CD14-positive monocyte (primary cell): ENCODE measurements at regions not wholly inside any gene's neighbourhood (a gene's known extent, or its start where the extent isn't known, plus 50 kb on each side); places are given as distances from the start of the nearest gene placed in this dataset.

Experiments
- DNase-seq, 3 donors: peaks; one replicate each; pipeline ENCODE4 v3.0.0-alpha.2; 2011 to 2022
- H2AFZ ChIP-seq: 2 replicates; pipeline ENCODE4 v1.6.0; 2012; ENCODE audit warnings: mild to moderate bottlenecking, low read depth, low read length, inconsistent platforms; ENCODE audit not compliant: insufficient read depth, poor library complexity, severe bottlenecking
- H3K27ac ChIP-seq, 2 donors: 1 replicate in 1 of 2; 2 replicates in 1 of 2; pipeline ENCODE4 v1.5.1; 2012 to 2013; ENCODE audit warnings: low read length in 2 of 2, control low read depth in 1 of 2, inconsistent platforms in 1 of 2, low read depth in 1 of 2, mild to moderate bottlenecking in 1 of 2
- H3K27me3 ChIP-seq, 2 donors: one replicate each; pipeline versions ENCODE4 v1.6.0 to v1.6.1; 2011 to 2013; ENCODE audit warnings: low read length in 2 of 2; ENCODE audit not compliant: control insufficient read depth in 2 of 2, insufficient read depth in 2 of 2
- H3K36me3 ChIP-seq, 2 donors: replicated peaks in 1 of 2; 1 replicate in 1 of 2; 2 replicates in 1 of 2; pipeline versions ENCODE4 v1.5.1 to v1.6.1; 2012 to 2013; ENCODE audit warnings: low read length in 2 of 2, control low read depth in 1 of 2, inconsistent platforms in 1 of 2, mild to moderate bottlenecking in 1 of 2; ENCODE audit not compliant: insufficient read depth in 2 of 2, control insufficient read depth in 1 of 2
- H3K4me1 ChIP-seq, 2 donors: 1 replicate in 1 of 2; 2 replicates in 1 of 2; pipeline versions ENCODE4 v1.5.1 to v1.6.1; 2012 to 2013; ENCODE audit warnings: low read length in 2 of 2, control low read depth in 1 of 2, inconsistent platforms in 1 of 2, mild to moderate bottlenecking in 1 of 2, moderate library complexity in 1 of 2; ENCODE audit not compliant: insufficient read depth in 2 of 2, control insufficient read depth in 1 of 2
- H3K4me2 ChIP-seq: replicated peaks from 2 replicates; pipeline ENCODE3; 2012; ENCODE audit warnings: low read length, moderate library complexity, mild to moderate bottlenecking; ENCODE audit not compliant: poor library complexity, severe bottlenecking; ENCODE audit errors: extremely low read depth
- H3K4me3 ChIP-seq, 3 experiments: fragments of 200-600 bp in 1 of 3; sonication (generic) in 1 of 3; replicated peaks in 1 of 3; 1 replicate in 2 of 3; 2 replicates in 1 of 3; pipeline ENCODE4 v1.5.1; 2011 to 2013; ENCODE audit warnings: low read length in 3 of 3, mild to moderate bottlenecking in 3 of 3, control low read depth in 2 of 3, low read depth in 2 of 3, inconsistent platforms in 1 of 3, moderate library complexity in 1 of 3
- H3K79me2 ChIP-seq: 2 replicates; pipeline ENCODE4 v1.6.0; 2012; ENCODE audit warnings: mild to moderate bottlenecking, control low read depth, inconsistent platforms, low read length, moderate library complexity; ENCODE audit not compliant: insufficient read depth
- H3K9ac ChIP-seq: 2 replicates; pipeline ENCODE4 v1.6.0; 2017; ENCODE audit warnings: low read length, mild to moderate bottlenecking; ENCODE audit not compliant: insufficient read depth, poor library complexity, severe bottlenecking
- H3K9me3 ChIP-seq, 2 donors: replicated peaks in 1 of 2; 1 replicate in 1 of 2; 2 replicates in 1 of 2; pipeline versions ENCODE4 v1.5.1 to v1.6.1; 2012 to 2013; ENCODE audit warnings: low read length in 2 of 2, control low read depth in 1 of 2; ENCODE audit not compliant: control insufficient read depth in 1 of 2, insufficient read depth in 1 of 2
- H4K20me1 ChIP-seq: 2 replicates; pipeline ENCODE4 v1.6.0; 2012; ENCODE audit warnings: mild to moderate bottlenecking, low read length, control low read depth, moderate library complexity; ENCODE audit not compliant: insufficient read depth
- H3K27ac Mint-ChIP-seq, 7 donors: one replicate each; pipeline ENCODE4 v1.8.0; 2020; ENCODE audit warnings: mild to moderate bottlenecking in 7 of 7, mixed read lengths in 7 of 7, moderate library complexity in 6 of 7, inconsistent platforms in 2 of 7
- H3K27me3 Mint-ChIP-seq, 3 donors: one replicate each; pipeline ENCODE4 v1.8.0; 2021 to 2022; ENCODE audit warnings: low read depth in 3 of 3, mild to moderate bottlenecking in 3 of 3, mixed read lengths in 3 of 3, moderate library complexity in 3 of 3, inconsistent platforms in 1 of 3
- H3K36me3 Mint-ChIP-seq, 2 donors: one replicate each; pipeline ENCODE4 v1.8.0; 2020; ENCODE audit warnings: mixed read lengths in 2 of 2, inconsistent platforms in 1 of 2, mild to moderate bottlenecking in 1 of 2
- H3K4me1 Mint-ChIP-seq: one replicate; pipeline ENCODE4 v1.8.0; 2020; ENCODE audit warnings: mild to moderate bottlenecking, mixed read lengths
- H3K4me3 Mint-ChIP-seq, 2 donors: one replicate each; pipeline ENCODE4 v1.8.0; 2020; ENCODE audit warnings: mild to moderate bottlenecking in 2 of 2, mixed read lengths in 2 of 2, moderate library complexity in 1 of 2
- H3K9me3 Mint-ChIP-seq, 7 donors: one replicate each; pipeline ENCODE4 v1.8.0; 2020 to 2022; ENCODE audit warnings: mixed read lengths in 7 of 7, mild to moderate bottlenecking in 6 of 7, moderate library complexity in 6 of 7, inconsistent platforms in 2 of 7
- CTCF ChIP-seq: fragments of 200-600 bp; IDR thresholded peaks from one replicate; pipeline ENCODE4 v1.8.0; 2022; ENCODE audit warnings: antibody characterized with exemption, mild to moderate bottlenecking
- WGBS: methylation state at CpG from one replicate; pipeline ENCODE4 v1.1.5; 2013; ENCODE audit warnings: missing lambda C conversion rate; ENCODE audit not compliant: insufficient coverage; 5-methylcytosine and 5-hydroxymethylcytosine counted together
- intact Hi-C, 2 donors: fragments of 100-400 bp; cut with micrococcal nuclease; formaldehyde crosslinking; loops; one replicate each; pipeline versions ENCODE4 v1.15.0 to v1.15.1; 2023

DNA sequence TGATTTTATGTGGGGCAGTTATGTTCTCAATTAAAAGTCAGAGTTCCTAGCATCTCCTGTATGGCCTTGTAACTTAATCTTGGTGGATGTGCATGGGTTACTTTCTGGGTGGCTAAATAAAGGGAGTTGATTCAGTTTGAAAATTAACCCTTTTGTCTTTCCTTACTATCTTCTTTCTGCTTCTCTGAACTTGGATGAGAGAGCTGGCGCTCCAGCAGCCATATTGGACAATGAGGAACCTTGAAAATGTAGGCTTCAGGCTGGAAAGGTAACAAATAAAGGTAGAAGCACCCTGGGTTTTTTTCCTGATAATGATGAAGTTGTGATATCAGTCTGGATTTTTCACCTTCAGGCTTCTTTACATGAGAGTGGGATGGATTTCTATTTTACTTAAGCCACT lies 714.1 kb upstream of the TMEM132C start:
- DNase-seq = no peak
- Mint-ChIP-seq H3K9me3 (peaks cover 2 to 26% (median 10%) of the 10 kb centered on the region in 7 donors), H3K27ac (no peak overlapping the region), H3K4me1 (no peaks in the 10 kb centered on the region), H3K27me3 (peaks cover 0 to 4% (median under 1%) of the 10 kb centered on the region in 3 donors), H3K36me3 (no peaks in the 10 kb centered on the region), H3K4me3 (no peak overlapping the region)
- no peaks in the 10 kb centered on the region for H3K79me2 ChIP-seq
- H3K4me3 ChIP-seq = no peak overlapping the region
- WGBS = no CpG with 5 or more reads among the region's 1 CpG
- H3K4me2 ChIP-seq = no peak overlapping the region
- peaks cover 8 to 12% of the 10 kb centered on the region in 2 donors for H3K9me3 ChIP-seq
- H3K9ac ChIP-seq = no peak overlapping the region
- intact Hi-C loops = no loop called here
- TF ChIP-seq CTCF = no peak
- H3K36me3 ChIP-seq = no peaks in the 10 kb centered on the region
- H3K27me3 ChIP-seq = no peaks in the 10 kb centered on the region
- H4K20me1 ChIP-seq = no peaks in the 10 kb centered on the region
- no peak overlapping the region for H2AFZ ChIP-seq
- H3K4me1 ChIP-seq = no peaks in the 10 kb centered on the region
- H3K27ac ChIP-seq = no peak overlapping the region

DNA sequence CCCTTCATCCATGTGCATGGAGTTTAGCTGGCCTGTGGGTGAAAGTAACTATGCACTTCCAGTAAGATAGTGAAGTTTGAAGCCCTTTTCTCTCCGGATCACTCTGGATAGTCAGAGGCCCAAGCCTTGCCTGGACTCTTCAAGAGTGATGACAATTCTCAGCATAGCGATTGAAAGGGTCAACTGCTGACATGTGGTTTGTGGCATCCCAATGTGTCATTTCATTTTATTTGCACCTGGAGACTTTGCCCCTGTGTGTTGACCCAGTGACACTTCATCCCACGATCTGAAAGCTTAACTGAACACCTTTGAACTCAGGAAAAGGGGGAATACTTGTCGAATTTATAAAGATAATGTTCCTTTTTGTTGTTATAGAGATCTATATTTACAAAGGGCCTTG lies 711.9 kb upstream of the TMEM132C start:
- H3K27ac ChIP-seq = no peak overlapping the region
- H3K36me3 Mint-ChIP-seq = no peaks in the 10 kb centered on the region
- peaks cover 2 to 34% (median 9%) of the 10 kb centered on the region in 7 donors for H3K9me3 Mint-ChIP-seq
- H3K4me1 Mint-ChIP-seq = no peaks in the 10 kb centered on the region
- H3K9ac ChIP-seq = no peak overlapping the region
- TF ChIP-seq CTCF = no peak
- no peaks in the 10 kb centered on the region for H3K27me3 ChIP-seq
- no peaks in the 10 kb centered on the region for H3K36me3 ChIP-seq
- H3K27me3 Mint-ChIP-seq = peaks cover 0 to 2% (median 0%) of the 10 kb centered on the region in 3 donors
- peaks cover 8 to 17% of the 10 kb centered on the region in 2 donors for H3K9me3 ChIP-seq
- H3K4me3 ChIP-seq = no peak overlapping the region
- no peaks in the 10 kb centered on the region for H3K79me2 ChIP-seq
- no peak overlapping the region for H3K4me3 Mint-ChIP-seq
- no peak for DNase-seq
- 80% methylated on average over 3 of the region's 4 CpGs for WGBS
- no peak overlapping the region for H3K27ac Mint-ChIP-seq
- H3K4me2 ChIP-seq = no peak overlapping the region
- no peaks in the 10 kb centered on the region for H3K4me1 ChIP-seq
- no peaks in the 10 kb centered on the region for H4K20me1 ChIP-seq
- H2AFZ ChIP-seq = no peak overlapping the region
- intact Hi-C loops = no loop called here
